HFF-Myc (cell line): ENCODE measurements at regions not wholly inside any gene's neighbourhood (a gene's known extent, or its start where the extent isn't known, plus 50 kb on each side); places are given as distances from the start of the nearest gene placed in this dataset.
A peak's percentile ranks its signal among the peaks of the same experiment; 100 is the strongest.

Source experiments
- DNase-seq: peaks from one replicate; pipeline ENCODE4 v3.0.0-alpha.2; 2011; ENCODE audit warnings: low read depth; ENCODE audit errors: extremely low read depth
- H3K4me3 ChIP-seq: replicated peaks from 2 replicates; pipeline ENCODE4 v1.5.1; 2011; ENCODE audit warnings: low read depth, mild to moderate bottlenecking, control low read depth, low read length
- CTCF ChIP-seq: IDR thresholded peaks from 2 replicates; pipeline ENCODE4 v1.5.1; 2012; ENCODE audit warnings: mild to moderate bottlenecking, low read depth, low read length, control low read depth; ENCODE audit errors: missing control alignments

GRCh38 chr15:62875626-62876021 lies 166.9 kb upstream of the TPM1 start:
- H3K4me3 ChIP-seq, result no peak overlapping the region
- TF ChIP-seq CTCF, result no peak
- no peak for DNase-seq

- DNase-seq, result no peak
- H3K4me3 ChIP-seq, result no peak overlapping the region
- no peak for TF ChIP-seq CTCF
These were observed 165.2 kb upstream of the TPM1 start for GRCh38 chr15:62877276-62877857.

- H3K4me3 ChIP-seq, result no peak overlapping the region
- TF ChIP-seq CTCF, result no peak
- no peak for DNase-seq
These were observed 164.5 kb upstream of the TPM1 start for GRCh38 chr15:62878070-62878469.

- no peak for DNase-seq
- no peak for TF ChIP-seq CTCF
- no peak overlapping the region for H3K4me3 ChIP-seq
These were observed 162.8 kb upstream of the TPM1 start for GRCh38 chr15:62879770-62880169.

- TF ChIP-seq CTCF, result no peak
- no peak overlapping the region for H3K4me3 ChIP-seq
- DNase-seq, result no peak
These were observed 162.3 kb upstream of the TPM1 start for GRCh38 chr15:62880278-62880677.

GRCh38 chr15:62881056-62881455 lies 161.5 kb upstream of the TPM1 start:
- no peak for DNase-seq
- no peak for TF ChIP-seq CTCF
- no peak overlapping the region for H3K4me3 ChIP-seq

- peak; percentile 94 for DNase-seq
- no peak overlapping the region for H3K4me3 ChIP-seq
- TF ChIP-seq CTCF, result no peak
These were observed 158.5 kb upstream of the TPM1 start for GRCh38 chr15:62883938-62884479.
